Lower lobe of right lung (tissue), 2 donors: ENCODE measurements at regions not wholly inside any gene's neighbourhood (a gene's known extent, or its start where the extent isn't known, plus 50 kb on each side); places are given as distances from the start of the nearest gene placed in this dataset.

Experiments used
- ATAC-seq, 2 donors: fragments of 200-7000 bp; cut with Tn5 transposase; one replicate each; pipeline ENCODE4 v1.9.1; 2020 to 2022; ENCODE audit warnings: mild to moderate bottlenecking in 2 of 2, moderate library complexity in 2 of 2
- DNase-seq: peaks from one replicate; pipeline ENCODE4 v3.0.0-alpha.2; 2020
- H3K27ac ChIP-seq: fragments of 200-600 bp; one replicate; pipeline ENCODE4 v1.8.0; 2022
- H3K27me3 ChIP-seq: fragments of 200-600 bp; one replicate; pipeline ENCODE4 v1.8.0; 2022; ENCODE audit warnings: low read depth
- H3K36me3 ChIP-seq: fragments of 200-600 bp; one replicate; pipeline ENCODE4 v1.8.0; 2022; ENCODE audit warnings: mild to moderate bottlenecking
- H3K4me1 ChIP-seq: fragments of 200-600 bp; one replicate; pipeline ENCODE4 v1.8.0; 2022
- H3K4me3 ChIP-seq: fragments of 200-600 bp; one replicate; pipeline ENCODE4 v1.8.0; 2022; ENCODE audit warnings: mild to moderate bottlenecking
- H3K9me3 ChIP-seq: fragments of 200-600 bp; one replicate; pipeline ENCODE4 v1.8.0; 2022
- CTCF ChIP-seq: fragments of 200-600 bp; IDR thresholded peaks from one replicate; pipeline ENCODE4 v1.8.0; 2022; ENCODE audit warnings: antibody characterized with exemption, mild to moderate bottlenecking
- intact Hi-C: fragments of 100-400 bp; cut with DNase I; formaldehyde crosslinking; loops from one replicate; pipeline ENCODE4 v1.11.0; 2022
- donor health status: DM: no; HTN: yes; CAD: no; lungs with severe emphysema.

GRCh38 chr9:89234205-89235067 is 55.8 kb upstream of the SHC3 start:
- no peaks in the 10 kb centered on the region for H3K27me3 ChIP-seq
- no peaks in the 10 kb centered on the region for H3K9me3 ChIP-seq
- H3K36me3 ChIP-seq = no peaks in the 10 kb centered on the region
- TF ChIP-seq CTCF = peak; percentile 25
- ATAC-seq (peak; percentile 85 to 92), DNase-seq (peak; percentile 63)
- H3K4me3 ChIP-seq = peak overlapping the region; percentile 36
- no peak overlapping the region for H3K27ac ChIP-seq
- intact Hi-C loops = no loop called here
- H3K4me1 ChIP-seq = no peaks in the 10 kb centered on the region

- ATAC-seq = peak; percentile 73 to 74
- no peaks in the 10 kb centered on the region for H3K4me1 ChIP-seq
Observed at GRCh38 chr9:89236955-89237573, 58.4 kb upstream of the SHC3 start.

GRCh38 chr9:89238424-89238823 is 59.8 kb upstream of the SHC3 start:
- Histone ChIP-seq H3K4me1 (no peaks in the 10 kb centered on the region), H3K9me3 (no peaks in the 10 kb centered on the region), H3K27me3 (no peaks in the 10 kb centered on the region), H3K36me3 (no peaks in the 10 kb centered on the region), H3K27ac (no peak overlapping the region), H3K4me3 (no peak overlapping the region)
- ATAC-seq (no peak), DNase-seq (no peak)
- TF ChIP-seq CTCF = no peak
- intact Hi-C loops = no loop called here

More at GRCh38 chr9:89236955-89237573, 58.4 kb upstream of the SHC3 start:
- DNase-seq = no peak
- intact Hi-C loops = no loop called here
- H3K36me3 ChIP-seq = no peaks in the 10 kb centered on the region
- no peaks in the 10 kb centered on the region for H3K9me3 ChIP-seq
- no peak overlapping the region for H3K27ac ChIP-seq
- no peak for TF ChIP-seq CTCF
- H3K4me3 ChIP-seq = no peak overlapping the region
- no peaks in the 10 kb centered on the region for H3K27me3 ChIP-seq

- Histone ChIP-seq H3K27me3 (no peaks in the 10 kb centered on the region), H3K27ac (peak overlapping the region; percentile 57), H3K4me3 (no peak overlapping the region), H3K9me3 (no peaks in the 10 kb centered on the region), H3K4me1 (no peaks in the 10 kb centered on the region), H3K36me3 (no peaks in the 10 kb centered on the region)
- intact Hi-C loops = no loop called here
- ATAC-seq (peak; percentile 89 to 93), DNase-seq (no peak)
- TF ChIP-seq CTCF = no peak
Observed at GRCh38 chr9:89243296-89244061, 64.9 kb upstream of the SHC3 start.

- H3K9me3 ChIP-seq = no peaks in the 10 kb centered on the region
- ATAC-seq = no peak
Observed at GRCh38 chr9:89246840-89247239, 64.2 kb upstream of the CKS2 start.

More at GRCh38 chr9:89246840-89247239, 64.2 kb upstream of the CKS2 start:
- no peaks in the 10 kb centered on the region for H3K36me3 ChIP-seq
- H3K4me1 ChIP-seq = no peaks in the 10 kb centered on the region
- H3K27me3 ChIP-seq = no peaks in the 10 kb centered on the region
- intact Hi-C loops = no loop called here
- no peak for TF ChIP-seq CTCF
- H3K27ac ChIP-seq = no peak overlapping the region
- H3K4me3 ChIP-seq = no peak overlapping the region
- no peak for DNase-seq
